NB4 (cell line): ENCODE measurements at regions not wholly inside any gene's neighbourhood (a gene's known extent, or its start where the extent isn't known, plus 50 kb on each side); places are given as distances from the start of the nearest gene placed in this dataset.

Experiments used
- CTCF ChIP-seq: IDR thresholded peaks from one replicate; pipeline ENCODE4 v1.5.1; 2012; ENCODE audit warnings: low read depth, low read length
- MAX ChIP-seq: IDR thresholded peaks from 2 replicates; pipeline ENCODE4 v1.6.1; 2011; ENCODE audit warnings: low read depth, low read length
- POLR2A ChIP-seq: IDR thresholded peaks from 2 replicates; pipeline ENCODE4 v1.6.1; 2011; ENCODE audit warnings: mild to moderate bottlenecking; ENCODE audit not compliant: insufficient read length; ENCODE audit errors: extremely low read depth

GRCh38 chr9:30522486-30522885, 1862.0 kb upstream of the ACO1 start:
- no peak for TF ChIP-seq POLR2A
- TF ChIP-seq CTCF, result no peak
- no peak for TF ChIP-seq MAX
